DND-41 (cell line): ENCODE measurements at regions not wholly inside any gene's neighbourhood (a gene's known extent, or its start where the extent isn't known, plus 50 kb on each side); places are given as distances from the start of the nearest gene placed in this dataset.

Source experiments
- ATAC-seq: fragments of 200-7000 bp; cut with Tn5 transposase; 3 replicates; pipeline ENCODE4 v1.9.1; 2021; ENCODE audit warnings: low read depth; ENCODE audit not compliant: insufficient read depth
- DNase-seq: peaks from one replicate; pipeline ENCODE4 v3.0.0-alpha.2; 2020
- H2AFZ ChIP-seq: 2 replicates; pipeline ENCODE4 v1.6.0; 2012; ENCODE audit warnings: low read depth, low read length
- H3K27ac ChIP-seq: 2 replicates; pipeline ENCODE4 v1.5.1; 2012; ENCODE audit warnings: low read length, inconsistent platforms
- H3K27me3 ChIP-seq: fragments of 200-600 bp; sonication (generic); 2 replicates; pipeline ENCODE4 v1.6.0; 2012; ENCODE audit warnings: low read length, mild to moderate bottlenecking, inconsistent platforms; ENCODE audit not compliant: insufficient read depth, poor library complexity
- H3K36me3 ChIP-seq: 2 replicates; pipeline ENCODE4 v1.5.1; 2012; ENCODE audit warnings: low read length, inconsistent platforms; ENCODE audit not compliant: insufficient read depth
- H3K4me1 ChIP-seq: 2 replicates; pipeline ENCODE4 v1.5.1; 2012; ENCODE audit warnings: mild to moderate bottlenecking, low read length; ENCODE audit not compliant: insufficient read depth
- H3K4me2 ChIP-seq: 2 replicates; pipeline ENCODE4 v1.6.0; 2012; ENCODE audit warnings: mild to moderate bottlenecking, moderate library complexity, low read length, inconsistent platforms; ENCODE audit not compliant: insufficient read depth
- H3K4me3 ChIP-seq, 2 experiments: fragments of 200-600 bp in 1 of 2; shearing (Covaris generic) in 1 of 2; 2 replicates each; pipeline ENCODE4 v1.5.1; 2012 to 2016; ENCODE audit warnings: inconsistent platforms in 2 of 2, low read length in 2 of 2, mild to moderate bottlenecking in 2 of 2, low read depth in 1 of 2, moderate library complexity in 1 of 2
- H3K79me2 ChIP-seq: 2 replicates; pipeline ENCODE4 v1.6.0; 2012; ENCODE audit warnings: low read length, inconsistent platforms; ENCODE audit not compliant: insufficient read depth
- H3K9ac ChIP-seq: 2 replicates; pipeline ENCODE4 v1.6.0; 2012; ENCODE audit warnings: low read depth, mild to moderate bottlenecking, inconsistent platforms, low read length, moderate library complexity
- H3K9me3 ChIP-seq: 2 replicates; pipeline ENCODE4 v1.5.1; 2012; ENCODE audit warnings: low read length, moderate library complexity, mild to moderate bottlenecking, inconsistent platforms; ENCODE audit not compliant: insufficient read depth, severe bottlenecking
- H4K20me1 ChIP-seq: 2 replicates; pipeline ENCODE4 v1.6.0; 2012; ENCODE audit warnings: low read length; ENCODE audit not compliant: insufficient read depth
- EZH2 ChIP-seq: IDR thresholded peaks from 3 replicates; pipeline ENCODE4 v1.6.1; 2012; ENCODE audit warnings: borderline replicate concordance, low read depth, mild to moderate bottlenecking, moderate library complexity, low read length, inconsistent platforms; ENCODE audit not compliant: severe bottlenecking
- TF ChIP-seq, protein P1 (sequence below): IDR thresholded peaks from 2 replicates; pipeline ENCODE4 v1.5.1; 2012; ENCODE audit warnings: borderline replicate concordance, low read length, moderate library complexity, mild to moderate bottlenecking; ENCODE audit not compliant: poor library complexity, severe bottlenecking; ENCODE audit errors: extremely low read depth

DNA sequence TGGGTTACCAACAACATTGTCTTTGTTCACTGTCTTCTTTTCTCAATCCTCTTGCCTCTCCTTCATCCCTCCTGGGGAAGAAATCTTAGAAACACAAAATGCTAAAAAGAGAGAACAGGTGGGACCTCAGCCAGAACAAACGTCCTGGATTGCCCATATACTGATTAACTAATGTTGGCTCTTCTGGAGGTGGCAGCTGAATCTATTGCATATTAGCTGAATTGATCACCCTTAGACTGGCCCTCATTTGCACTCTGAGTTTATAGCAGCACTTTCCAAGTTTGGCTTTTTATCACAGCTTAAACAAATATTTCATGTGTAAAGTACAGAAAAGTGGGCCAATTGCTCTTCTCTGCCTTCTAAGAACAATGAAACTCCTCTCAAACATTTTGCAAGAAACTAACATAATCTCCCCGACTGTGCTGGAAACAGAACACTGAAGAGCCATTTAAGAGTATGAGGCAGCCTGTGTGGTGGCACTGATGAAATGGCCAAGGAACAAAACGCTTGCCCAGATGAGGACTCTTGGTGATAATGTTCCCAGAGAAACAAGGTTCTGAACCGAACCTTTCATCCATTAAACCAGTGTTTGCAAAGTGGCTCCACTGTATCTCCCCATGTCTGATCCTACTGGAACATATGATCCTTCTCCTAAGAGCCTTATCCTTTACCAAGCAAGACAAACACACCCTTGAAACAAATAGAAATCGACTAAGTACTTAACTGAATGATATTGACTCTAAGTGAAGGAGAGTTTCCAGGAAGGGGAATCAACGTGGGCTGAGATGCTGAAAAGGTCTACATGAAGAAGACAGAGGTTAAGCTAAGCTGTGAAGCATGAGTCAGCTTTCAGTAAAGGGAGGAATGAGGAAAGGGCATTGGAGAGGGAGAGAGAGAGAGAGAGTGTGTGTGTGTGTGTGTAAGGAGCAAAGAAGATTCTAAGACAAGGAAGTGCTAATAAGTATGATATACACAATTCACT, 83.2 kb upstream of the LIFR start:
- no peaks in the 10 kb centered on the region for H3K9me3 ChIP-seq
- H3K27ac ChIP-seq, result no peak overlapping the region
- H3K9ac ChIP-seq, result no peak overlapping the region
- no peaks in the 10 kb centered on the region for H4K20me1 ChIP-seq
- no peaks in the 10 kb centered on the region for H3K36me3 ChIP-seq
- no peaks in the 10 kb centered on the region for H3K4me1 ChIP-seq
- H2AFZ ChIP-seq, result no peak overlapping the region
- H3K4me2 ChIP-seq, result no peak overlapping the region
- DNase-seq, result no peak
- ATAC-seq, result no peak
- no peak for TF ChIP-seq EZH2
- TF ChIP-seq, protein P1, sequence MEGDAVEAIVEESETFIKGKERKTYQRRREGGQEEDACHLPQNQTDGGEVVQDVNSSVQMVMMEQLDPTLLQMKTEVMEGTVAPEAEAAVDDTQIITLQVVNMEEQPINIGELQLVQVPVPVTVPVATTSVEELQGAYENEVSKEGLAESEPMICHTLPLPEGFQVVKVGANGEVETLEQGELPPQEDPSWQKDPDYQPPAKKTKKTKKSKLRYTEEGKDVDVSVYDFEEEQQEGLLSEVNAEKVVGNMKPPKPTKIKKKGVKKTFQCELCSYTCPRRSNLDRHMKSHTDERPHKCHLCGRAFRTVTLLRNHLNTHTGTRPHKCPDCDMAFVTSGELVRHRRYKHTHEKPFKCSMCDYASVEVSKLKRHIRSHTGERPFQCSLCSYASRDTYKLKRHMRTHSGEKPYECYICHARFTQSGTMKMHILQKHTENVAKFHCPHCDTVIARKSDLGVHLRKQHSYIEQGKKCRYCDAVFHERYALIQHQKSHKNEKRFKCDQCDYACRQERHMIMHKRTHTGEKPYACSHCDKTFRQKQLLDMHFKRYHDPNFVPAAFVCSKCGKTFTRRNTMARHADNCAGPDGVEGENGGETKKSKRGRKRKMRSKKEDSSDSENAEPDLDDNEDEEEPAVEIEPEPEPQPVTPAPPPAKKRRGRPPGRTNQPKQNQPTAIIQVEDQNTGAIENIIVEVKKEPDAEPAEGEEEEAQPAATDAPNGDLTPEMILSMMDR, result no peak
- no peaks in the 10 kb centered on the region for H3K79me2 ChIP-seq
- H3K4me3 ChIP-seq, result no peak overlapping the region
- H3K27me3 ChIP-seq, result no peaks in the 10 kb centered on the region

DNA sequence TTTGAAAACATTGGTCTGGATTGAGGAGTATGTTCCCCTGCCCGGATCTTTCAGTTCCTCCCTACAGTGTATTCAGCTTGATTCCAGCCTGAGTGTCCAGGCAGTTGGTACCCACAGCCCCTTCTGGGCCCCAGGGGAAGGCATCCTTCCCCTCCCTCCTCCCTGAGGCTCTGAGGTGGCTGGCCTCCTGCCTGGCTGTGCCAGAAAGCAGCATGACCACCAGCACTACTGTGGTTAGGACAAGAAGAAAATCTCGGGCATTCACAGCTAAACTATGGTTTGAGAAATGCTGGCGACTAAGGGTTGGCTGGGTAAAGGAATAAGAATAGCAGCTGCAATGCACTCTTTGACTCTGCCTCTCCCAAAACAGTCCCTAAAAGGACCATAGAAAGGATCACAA, 84.6 kb upstream of the LIFR start:
- DNase-seq, result no peak
- TF ChIP-seq, protein P1, result no peak
- TF ChIP-seq EZH2, result no peak
- Histone ChIP-seq H3K27me3 (no peaks in the 10 kb centered on the region), H3K4me2 (no peak overlapping the region), H2AFZ (no peak overlapping the region), H4K20me1 (no peaks in the 10 kb centered on the region), H3K9ac (no peak overlapping the region), H3K4me1 (no peaks in the 10 kb centered on the region), H3K27ac (no peak overlapping the region), H3K36me3 (no peaks in the 10 kb centered on the region), H3K79me2 (no peaks in the 10 kb centered on the region), H3K4me3 (no peak overlapping the region), H3K9me3 (no peaks in the 10 kb centered on the region)
- no peak for ATAC-seq

DNA sequence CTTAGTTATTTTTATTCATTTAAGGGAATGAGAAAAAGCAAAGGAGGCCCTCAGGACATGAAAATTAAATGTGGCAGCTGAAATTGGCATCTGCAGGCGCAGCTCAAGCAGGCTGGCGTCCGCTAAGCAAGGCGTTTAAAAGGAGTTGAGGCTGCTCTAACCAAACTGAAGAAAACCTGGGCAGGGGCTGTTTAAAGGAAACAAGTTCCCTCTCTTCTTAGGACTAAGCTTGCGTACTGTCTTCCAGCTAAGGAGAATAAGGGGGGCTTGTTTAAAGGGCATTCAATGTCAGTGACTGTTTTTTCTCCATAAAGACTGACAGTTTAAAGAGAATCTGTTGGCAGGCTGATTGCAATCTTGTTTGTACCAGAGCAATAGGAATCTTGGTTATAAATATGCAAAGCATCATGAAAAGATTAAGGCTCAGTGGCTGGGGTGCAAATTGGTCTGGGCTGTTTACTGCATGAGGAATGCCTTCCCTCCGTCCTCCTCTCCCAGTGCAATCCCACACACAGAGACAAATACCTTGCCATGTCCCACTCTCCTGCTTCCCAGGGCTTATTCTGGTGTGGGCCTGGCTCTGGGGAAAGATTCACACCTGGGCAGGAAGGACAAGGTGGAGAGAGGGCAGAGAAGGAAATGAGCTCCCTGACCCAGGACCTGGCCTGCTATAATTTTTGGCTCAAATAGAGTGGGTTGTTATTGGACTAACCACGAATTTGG, 85.9 kb upstream of the LIFR start:
- H3K36me3 ChIP-seq, result no peaks in the 10 kb centered on the region
- H3K4me2 ChIP-seq, result no peak overlapping the region
- no peaks in the 10 kb centered on the region for H3K79me2 ChIP-seq
- no peaks in the 10 kb centered on the region for H3K27me3 ChIP-seq
- no peak overlapping the region for H3K4me3 ChIP-seq
- H3K4me1 ChIP-seq, result no peaks in the 10 kb centered on the region
- H3K27ac ChIP-seq, result no peak overlapping the region
- H2AFZ ChIP-seq, result no peak overlapping the region
- TF ChIP-seq, protein P1, result no peak
- TF ChIP-seq EZH2, result no peak
- H3K9ac ChIP-seq, result no peak overlapping the region
- H3K9me3 ChIP-seq, result no peaks in the 10 kb centered on the region
- ATAC-seq, result no peak
- no peaks in the 10 kb centered on the region for H4K20me1 ChIP-seq
- no peak for DNase-seq
